HG02588 (cell line): ENCODE measurements at regions not wholly inside any gene's neighbourhood (a gene's known extent, or its start where the extent isn't known, plus 50 kb on each side); places are given as distances from the start of the nearest gene placed in this dataset.
A peak's percentile ranks its signal among the peaks of the same experiment; 100 is the strongest.
"Not testable (repeated sequence)": the region's sequence is repeated elsewhere in the genome, so short reads cannot be mapped to it uniquely, and the experiment has no call there.

ENCODE experiments used
- ATAC-seq: cut with Tn5 transposase; IDR thresholded peaks from one replicate; pipeline ENCODE4 v1.9.1; 2021; ENCODE audit warnings: mild to moderate bottlenecking, moderate library complexity; ENCODE audit not compliant: unreplicated experiment

DNA sequence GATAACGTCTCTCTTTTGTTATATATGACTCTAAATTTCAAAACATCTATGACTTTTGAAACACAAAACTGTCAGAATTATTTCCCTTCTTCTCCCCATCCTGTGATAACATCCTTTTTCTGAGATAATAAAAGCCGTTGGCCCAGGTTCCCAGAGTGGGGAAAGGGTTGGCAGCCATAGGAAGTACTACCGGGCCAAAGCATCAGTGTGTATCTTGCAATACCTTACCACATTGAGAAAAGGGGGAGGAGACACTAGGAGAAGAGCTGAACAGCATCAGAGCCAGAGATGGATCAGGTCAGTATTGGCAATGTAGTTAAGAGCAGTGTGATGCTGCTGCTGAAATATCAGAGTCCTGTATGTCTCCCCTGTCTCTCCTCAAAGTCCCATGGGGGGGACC, 210.0 kb upstream of the PROK2 start:
- no peak for ATAC-seq

GRCh38 chr3:71994203-71994602, 209.3 kb upstream of the PROK2 start:
- ATAC-seq, result no peak

GRCh38 chr3:71991681-71992080, 206.7 kb upstream of the PROK2 start:
- ATAC-seq, result no peak

DNA sequence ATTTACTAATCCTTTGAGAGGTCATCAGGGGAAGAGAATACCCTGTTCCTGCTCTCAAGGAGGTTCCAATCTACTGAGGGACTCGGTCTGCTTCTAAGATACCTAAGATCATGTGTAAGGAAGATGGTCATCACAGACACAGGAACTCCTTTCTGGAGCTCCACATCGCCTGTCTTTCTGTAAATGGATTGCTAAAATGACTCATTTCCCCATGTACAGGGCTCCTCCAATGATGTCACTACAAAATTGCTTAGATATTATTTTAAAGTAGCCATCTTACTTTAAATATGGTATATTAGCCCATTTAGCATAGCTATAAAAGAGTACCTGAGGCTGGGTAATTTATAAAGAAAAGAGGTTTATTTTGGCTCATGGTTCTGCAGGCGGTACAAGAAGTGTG, 206.1 kb upstream of the PROK2 start:
- no peak for ATAC-seq

- no peak for ATAC-seq
Measured at GRCh38 chr3:71990545-71990944, 205.6 kb upstream of the PROK2 start.

DNA sequence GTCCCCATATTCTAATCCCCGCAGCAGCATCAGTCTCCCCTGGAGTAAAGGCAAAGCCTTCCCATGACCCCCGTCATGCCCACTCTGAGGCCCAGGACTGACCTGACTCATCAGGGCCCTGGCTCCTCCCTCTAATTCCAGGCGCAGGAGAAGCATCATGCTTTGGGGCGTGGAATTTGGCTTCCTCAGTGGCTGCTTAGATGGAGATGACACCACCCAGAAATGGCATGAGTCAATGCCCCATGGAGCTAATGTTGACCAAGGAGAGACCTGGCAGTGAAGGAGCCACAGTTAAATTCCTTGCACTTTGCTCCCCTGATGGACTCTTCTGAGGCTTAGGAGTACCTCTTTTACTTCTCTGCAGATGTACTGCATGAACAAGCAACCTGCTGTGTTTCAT, 204.2 kb upstream of the PROK2 start:
- no peak for ATAC-seq

DNA sequence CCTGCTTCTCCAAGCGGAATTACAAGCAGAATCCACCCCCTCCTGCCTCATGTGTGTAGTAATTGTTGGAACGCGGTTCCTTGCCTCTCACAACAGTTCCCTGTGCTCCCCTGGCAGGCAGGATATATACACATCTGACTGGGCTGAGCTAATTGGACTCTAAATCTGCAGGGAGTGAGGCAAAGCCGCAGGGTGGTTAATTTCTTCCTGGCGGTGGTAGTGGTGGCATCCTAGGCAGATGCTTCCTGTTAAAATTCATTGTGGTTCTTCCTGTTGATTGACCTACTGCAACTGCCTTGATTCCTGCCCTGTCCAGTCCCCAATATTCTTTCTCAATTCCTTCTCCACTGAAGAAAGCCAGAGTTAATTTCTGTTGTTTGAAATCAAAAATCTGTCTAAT, 202.9 kb upstream of the PROK2 start:
- no peak for ATAC-seq

GRCh38 chr3:71987089-71987735, 202.3 kb upstream of the PROK2 start:
- no peak for ATAC-seq

- no peak for ATAC-seq
Measured at GRCh38 chr3:71986606-71987005, 201.7 kb upstream of the PROK2 start.

DNA sequence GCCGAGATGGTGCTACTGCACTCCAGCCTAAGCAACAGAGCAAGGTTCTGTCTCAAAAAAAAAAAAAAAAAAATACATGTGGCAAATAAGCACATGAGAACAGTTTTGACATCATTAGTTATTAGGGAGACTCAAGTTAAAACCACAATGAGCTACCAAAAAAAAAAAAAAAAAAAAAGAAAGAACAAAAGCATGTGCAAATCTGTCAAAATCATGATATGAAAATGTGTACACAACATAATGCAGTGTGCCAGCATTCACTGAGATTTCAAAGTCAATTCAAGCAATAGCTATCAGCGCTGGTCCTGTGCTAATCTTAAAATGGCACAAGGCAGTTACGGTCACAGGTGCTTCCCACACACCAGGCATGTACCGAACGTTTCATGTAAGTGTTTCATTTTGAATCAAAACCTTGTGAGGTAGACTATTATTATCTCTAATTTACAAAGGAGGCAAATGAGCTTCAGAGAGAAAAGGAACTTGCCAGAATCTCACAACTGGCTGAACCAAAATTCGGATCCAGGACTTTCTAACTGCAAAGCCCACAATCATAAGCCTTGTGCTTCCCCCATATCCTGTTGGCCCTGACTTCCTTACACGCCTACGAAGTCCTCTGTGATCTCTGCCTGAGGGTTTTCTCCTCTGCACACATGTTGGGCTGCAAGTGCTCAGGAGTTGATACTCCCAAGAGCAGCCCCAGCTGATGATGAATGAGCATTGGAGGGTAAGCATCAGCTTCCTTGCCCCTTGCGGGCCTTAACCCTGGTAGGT, 200.1 kb upstream of the PROK2 start:
- peak; percentile 88 for ATAC-seq

GRCh38 chr3:71983694-71984093, 198.7 kb upstream of the PROK2 start:
- ATAC-seq, result no peak

- not testable (repeated sequence) for ATAC-seq
Measured at GRCh38 chr3:71982506-71983258, 197.7 kb upstream of the PROK2 start.

GRCh38 chr3:71979175-71979574, 194.2 kb upstream of the PROK2 start:
- no peak for ATAC-seq

- ATAC-seq, result peak; percentile 87
Measured at GRCh38 chr3:71978150-71978721, 193.3 kb upstream of the PROK2 start.

DNA sequence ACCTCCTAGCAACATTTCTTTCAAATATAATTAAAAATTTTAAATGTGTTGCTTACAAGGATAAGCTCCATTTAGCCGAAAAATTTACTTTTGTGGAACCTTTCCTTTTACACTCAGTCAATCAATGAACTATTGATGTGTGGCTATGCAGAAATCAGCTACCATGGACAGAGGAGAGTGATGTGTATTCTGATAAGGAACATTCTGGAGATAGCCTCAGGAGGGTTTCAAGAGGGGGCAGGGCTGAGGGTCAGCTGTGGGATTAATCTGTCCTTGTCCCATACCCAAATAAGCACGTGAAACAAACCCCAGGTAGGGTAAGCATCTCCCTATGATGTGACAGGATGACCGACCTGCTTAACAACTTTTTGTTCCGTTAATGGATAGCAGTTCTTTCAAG, 192.6 kb upstream of the PROK2 start:
- no peak for ATAC-seq

DNA sequence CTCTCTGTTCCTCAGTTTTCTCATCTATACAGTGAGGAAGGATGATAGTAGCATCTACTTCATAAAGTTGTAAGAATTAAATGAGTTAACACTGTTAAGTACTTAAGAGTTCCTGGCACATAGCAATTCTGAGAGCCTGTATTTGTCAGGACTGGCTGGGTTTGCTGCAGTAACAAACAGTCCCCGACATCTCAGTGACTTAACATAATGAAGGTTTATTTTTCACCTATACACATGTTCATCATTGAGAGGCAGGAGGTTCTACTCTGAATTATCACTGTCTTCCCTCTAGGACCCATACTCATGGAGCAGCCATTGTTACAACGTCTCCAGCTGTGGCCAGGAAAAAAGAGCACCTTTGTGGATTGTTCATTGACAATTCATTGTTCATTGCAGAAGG, 190.6 kb upstream of the PROK2 start:
- ATAC-seq, result no peak

GRCh38 chr3:71974786-71975185, 189.8 kb upstream of the PROK2 start:
- ATAC-seq, result no peak

DNA sequence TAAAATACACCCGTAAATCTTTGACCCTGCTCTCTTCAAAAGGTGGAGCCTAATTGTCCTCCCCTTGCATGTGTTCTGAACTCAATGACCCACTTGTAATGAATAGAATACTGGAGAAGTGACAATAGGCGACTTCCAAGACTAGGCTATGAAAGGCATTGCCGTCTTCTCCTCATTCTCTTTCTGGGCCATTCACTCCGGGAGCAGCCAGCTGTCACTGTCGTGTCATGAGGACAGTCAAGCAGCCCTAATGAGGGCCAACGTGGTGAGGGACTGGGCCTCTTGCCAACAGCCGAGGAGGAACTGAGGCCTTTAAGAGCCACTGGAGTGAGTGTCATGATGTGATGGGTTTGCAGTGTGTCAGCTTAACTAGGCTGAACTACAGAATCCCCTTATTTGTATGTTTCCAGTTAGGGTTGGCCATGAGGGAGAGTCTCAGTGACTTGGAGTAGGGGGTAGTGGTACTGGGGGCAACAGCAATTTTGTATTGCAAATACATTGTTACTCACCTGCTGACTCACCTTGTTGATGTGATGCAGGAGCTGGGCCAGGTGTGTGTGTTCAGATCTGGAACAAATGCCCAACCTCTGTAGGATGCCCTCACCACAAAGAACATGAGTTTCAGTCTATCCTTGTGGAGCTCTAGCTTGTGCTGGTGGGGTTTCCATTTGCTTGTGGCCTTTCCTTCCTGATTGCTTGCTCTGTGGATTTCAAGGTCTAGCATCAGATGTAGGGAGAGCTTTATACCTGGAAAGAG, 188.5 kb upstream of the PROK2 start:
- ATAC-seq, result no peak

GRCh38 chr3:71972031-71972430, 187.1 kb upstream of the PROK2 start:
- ATAC-seq, result no peak

DNA sequence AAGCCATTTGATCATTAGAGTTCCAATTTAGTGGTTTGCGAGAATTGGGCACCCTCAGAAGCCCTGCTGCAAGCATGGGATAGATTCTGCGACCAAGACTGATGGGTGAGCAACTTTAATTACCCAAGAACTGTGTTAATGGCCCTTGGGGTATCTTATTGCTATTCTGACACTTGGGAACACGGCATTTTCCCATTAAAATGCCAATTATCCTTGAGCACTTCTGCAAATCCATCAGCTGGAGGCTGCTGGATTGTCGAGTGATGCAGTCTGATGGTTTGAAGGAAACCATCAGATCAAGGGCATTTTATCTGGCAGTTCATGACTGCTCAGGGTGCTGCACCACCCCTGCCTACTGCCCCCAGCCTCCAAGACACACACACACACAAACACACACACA, 183.6 kb upstream of the PROK2 start:
- no peak for ATAC-seq

DNA sequence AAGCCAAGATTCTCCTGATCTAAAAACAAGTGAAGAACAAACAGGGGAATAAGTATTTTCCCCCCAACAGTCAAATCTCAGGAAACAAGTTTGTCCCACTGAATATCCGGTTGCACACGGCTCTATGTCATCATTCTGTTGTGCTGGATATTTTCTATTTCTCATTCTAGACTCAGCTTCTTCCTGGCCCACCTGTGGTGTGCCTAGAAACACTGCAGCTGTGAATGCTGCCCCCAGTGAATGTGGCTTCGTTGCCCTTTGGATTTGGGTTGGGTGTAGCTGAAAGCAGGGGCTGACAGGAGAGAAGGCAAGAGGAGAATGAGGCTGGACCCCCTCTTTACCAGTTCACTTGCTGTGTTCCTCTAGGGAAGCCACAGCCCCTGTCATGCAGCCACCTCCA, 181.2 kb upstream of the PROK2 start:
- ATAC-seq, result no peak
